GM18907 (cell line): ENCODE measurements at regions not wholly inside any gene's neighbourhood (a gene's known extent, or its start where the extent isn't known, plus 50 kb on each side); places are given as distances from the start of the nearest gene placed in this dataset.
"Not testable (repeated sequence)": the region's sequence is repeated elsewhere in the genome, so short reads cannot be mapped to it uniquely, and the experiment has no call there.

Experiments
- ATAC-seq: cut with Tn5 transposase; IDR thresholded peaks from one replicate; pipeline ENCODE4 v1.9.1; 2021; ENCODE audit warnings: mild to moderate bottlenecking, moderate library complexity; ENCODE audit not compliant: unreplicated experiment

- ATAC-seq: no peak
These were observed 439.2 kb downstream of the NTRK2 start for GRCh38 chr9:85108746-85109145.

- no peak for ATAC-seq
These were observed 438.7 kb downstream of the NTRK2 start for GRCh38 chr9:85108229-85108628.

GRCh38 chr9:85089188-85089969 is 419.9 kb downstream of the NTRK2 start:
- ATAC-seq: no peak

GRCh38 chr9:85081963-85082362 is 412.4 kb downstream of the NTRK2 start:
- no peak for ATAC-seq

- no peak for ATAC-seq
These were observed 409.8 kb downstream of the NTRK2 start for GRCh38 chr9:85079349-85079748.

GRCh38 chr9:85077944-85078343 is 408.4 kb downstream of the NTRK2 start:
- ATAC-seq: no peak

- not testable (repeated sequence) for ATAC-seq
These were observed 407.6 kb downstream of the NTRK2 start for GRCh38 chr9:85077146-85077545.
